ENCODE measurements at regions not wholly inside any gene's neighbourhood (a gene's known extent, or its start where the extent isn't known, plus 50 kb on each side); places are given as distances from the start of the nearest gene placed in this dataset.

GRCh38 chr1:63143482-63143881 lies 178.9 kb upstream of the FOXD3 start:
- Histone ChIP-seq H3K27me3 (no peaks in the 10 kb centered on the region), H3K27ac (replicated peaks in 1 of 4) (no peak overlapping the region), H3K4me1 (no peaks in the 10 kb centered on the region), H3K36me3 (no peaks in the 10 kb centered on the region), H3K4me3 (no peak overlapping the region), H3K9me3 (no peaks in the 10 kb centered on the region)
- DNase-seq (ENCODE audit: extremely low spot score): no peak
- TF ChIP-seq POLR2AphosphoS5 (IDR thresholded peaks at IDR 0.05): no peak
- no peak for TF ChIP-seq CTCF (IDR thresholded peaks at IDR 0.05)
- TF ChIP-seq POLR2A (IDR thresholded peaks at IDR 0.05; ENCODE audit: low read depth): no peak
- no peak for TF ChIP-seq EP300 (IDR thresholded peaks at IDR 0.05)
- intact Hi-C loops (cut with DNase I): no loop called here

- Histone ChIP-seq H3K27ac (replicated peaks in 1 of 4) (no peak overlapping the region), H3K36me3 (no peaks in the 10 kb centered on the region), H3K4me1 (no peaks in the 10 kb centered on the region), H3K9me3 (no peaks in the 10 kb centered on the region), H3K27me3 (peaks cover 0 to 5% (median 0%) of the 10 kb centered on the region in 4 donors), H3K4me3 (no peak overlapping the region)
- no peak for TF ChIP-seq EP300 (IDR thresholded peaks at IDR 0.05)
- no peak for TF ChIP-seq CTCF (IDR thresholded peaks at IDR 0.05)
- no peak for TF ChIP-seq POLR2A (IDR thresholded peaks at IDR 0.05; ENCODE audit: low read depth)
- no peak for TF ChIP-seq POLR2AphosphoS5 (IDR thresholded peaks at IDR 0.05)
- intact Hi-C loops (cut with DNase I): no loop called here
- no peak for DNase-seq (ENCODE audit: extremely low spot score)
- no CpG with 5 or more reads among the region's 3 CpGs for WGBS
Measured at GRCh38 chr1:63147783-63148182, 174.6 kb upstream of the FOXD3 start.

- intact Hi-C loops (cut with DNase I): no loop called here
- Histone ChIP-seq H3K9me3 (no peaks in the 10 kb centered on the region), H3K27ac (replicated peaks in 1 of 4) (no peak overlapping the region), H3K27me3 (peaks cover 0 to 5% (median 0%) of the 10 kb centered on the region in 4 donors), H3K4me3 (no peak overlapping the region), H3K36me3 (no peaks in the 10 kb centered on the region), H3K4me1 (no peaks in the 10 kb centered on the region)
- DNase-seq (ENCODE audit: extremely low spot score): no peak
- TF ChIP-seq CTCF (IDR thresholded peaks at IDR 0.05): peak in 2 of 3 experiments; percentile 8 to 29
- TF ChIP-seq POLR2AphosphoS5 (IDR thresholded peaks at IDR 0.05): no peak
- no peak for TF ChIP-seq EP300 (IDR thresholded peaks at IDR 0.05)
- no peak for TF ChIP-seq POLR2A (IDR thresholded peaks at IDR 0.05; ENCODE audit: low read depth)
- 29% methylated on average over 3 of the region's 3 CpGs for WGBS
Measured at GRCh38 chr1:63148825-63149645, 173.3 kb upstream of the FOXD3 start.

GRCh38 chr1:63152572-63152971 lies 169.8 kb upstream of the FOXD3 start:
- Histone ChIP-seq H3K9me3 (no peaks in the 10 kb centered on the region), H3K27me3 (peaks cover 0 to 8% (median 0%) of the 10 kb centered on the region in 4 donors), H3K4me1 (no peaks in the 10 kb centered on the region), H3K36me3 (no peaks in the 10 kb centered on the region), H3K27ac (replicated peaks in 1 of 4) (no peak overlapping the region), H3K4me3 (no peak overlapping the region)
- WGBS: 78% methylated on average over 3 of the region's 3 CpGs
- intact Hi-C loops (cut with DNase I): no loop called here
- DNase-seq (ENCODE audit: extremely low spot score): no peak
- no peak for TF ChIP-seq EP300 (IDR thresholded peaks at IDR 0.05)
- TF ChIP-seq CTCF (IDR thresholded peaks at IDR 0.05): no peak
- no peak for TF ChIP-seq POLR2A (IDR thresholded peaks at IDR 0.05; ENCODE audit: low read depth)
- TF ChIP-seq POLR2AphosphoS5 (IDR thresholded peaks at IDR 0.05): no peak
